Skeletal muscle cell (primary cell): ENCODE measurements at regions not wholly inside any gene's neighbourhood (a gene's known extent, or its start where the extent isn't known, plus 50 kb on each side); places are given as distances from the start of the nearest gene placed in this dataset.
"Not testable (repeated sequence)": the region's sequence is repeated elsewhere in the genome, so short reads cannot be mapped to it uniquely, and the experiment has no call there.

Experiments
- DNase-seq: peaks from one replicate; pipeline ENCODE4 v3.0.0-alpha.2; 2010; ENCODE audit warnings: low read depth
- H3K4me3 ChIP-seq: 2 replicates; pipeline ENCODE4 v1.5.1; 2011; ENCODE audit warnings: low read depth, mild to moderate bottlenecking, control low read depth, low read length, moderate library complexity

DNA sequence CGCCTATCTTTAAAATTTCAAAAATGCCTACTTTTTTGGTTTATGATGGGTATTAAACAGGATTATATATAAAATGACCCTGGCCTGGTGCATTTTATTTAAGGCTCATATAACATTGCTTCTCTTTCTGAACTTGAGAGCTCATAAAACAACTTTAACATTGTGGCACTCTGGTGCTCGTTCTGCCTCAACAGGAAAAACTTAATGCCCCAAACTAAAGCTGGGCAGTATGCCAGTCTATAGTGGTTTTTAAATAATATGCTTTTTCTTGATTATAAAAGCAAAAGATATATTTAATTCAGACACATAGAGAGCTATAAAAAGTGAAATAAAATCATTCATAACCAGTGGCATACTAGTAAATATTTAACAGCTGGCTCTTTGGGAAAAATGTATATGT, 269.3 kb upstream of the GULP1 start:
- no peak overlapping the region for H3K4me3 ChIP-seq
- no peak for DNase-seq

DNA sequence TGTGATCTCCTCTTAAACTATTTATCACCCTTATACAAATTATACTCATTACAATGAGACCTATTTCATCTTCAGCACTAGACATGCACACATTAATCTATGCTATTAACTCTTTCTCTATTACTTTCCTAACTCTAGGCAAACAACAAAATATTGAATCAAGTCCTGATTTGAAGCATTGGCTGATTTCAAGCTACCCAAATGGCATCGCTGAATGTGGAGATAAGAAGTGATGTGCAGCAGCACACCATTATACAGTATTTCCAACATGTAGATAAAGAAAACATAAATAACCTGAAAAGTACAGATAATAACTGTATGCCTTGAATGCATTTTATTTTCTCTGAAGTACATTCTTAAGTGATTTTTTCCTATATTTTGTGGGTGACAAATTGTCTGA, 268.6 kb upstream of the GULP1 start:
- no peak overlapping the region for H3K4me3 ChIP-seq
- DNase-seq, result no peak

DNA sequence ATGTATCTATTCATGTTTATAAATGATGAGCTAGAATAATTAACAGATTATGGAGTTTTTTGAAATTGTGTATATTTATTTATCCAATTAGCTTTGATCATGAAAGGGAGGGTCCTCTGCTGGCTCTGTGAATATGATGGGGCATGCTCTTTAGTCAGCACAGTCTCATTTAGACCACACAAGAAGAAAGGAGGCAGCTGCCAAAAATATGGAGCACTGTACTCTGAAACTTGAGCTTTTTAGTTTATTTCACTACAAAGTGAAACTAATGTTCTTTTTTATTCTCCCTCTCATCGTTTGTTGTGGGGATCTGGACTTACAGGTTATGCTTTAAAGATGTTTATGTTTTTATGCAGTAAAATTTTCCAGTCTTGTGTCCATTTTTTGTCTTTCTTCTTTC, 266.9 kb upstream of the GULP1 start:
- H3K4me3 ChIP-seq, result no peak overlapping the region
- DNase-seq, result peak; percentile 5

DNA sequence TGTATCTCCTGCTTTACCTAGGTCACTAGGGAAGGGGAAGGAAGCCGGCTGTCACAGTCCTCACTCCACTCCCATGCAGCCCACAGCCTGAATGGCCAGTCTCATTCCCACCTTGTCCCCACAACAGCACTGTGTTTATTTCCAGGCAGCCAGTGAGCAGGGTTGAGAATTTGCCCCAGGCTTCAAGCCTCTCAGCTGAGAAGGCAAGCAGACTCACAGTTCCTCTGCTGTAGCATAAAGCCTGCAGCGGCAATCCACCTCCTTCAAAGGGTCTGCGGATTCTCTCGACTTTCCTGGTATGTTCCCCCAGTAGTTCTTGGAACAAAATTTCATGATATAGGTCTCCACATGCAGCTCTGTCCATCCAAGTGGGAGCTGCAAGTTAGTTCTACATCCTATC, 262.9 kb upstream of the GULP1 start:
- DNase-seq, result no peak
- no peak overlapping the region for H3K4me3 ChIP-seq

DNA sequence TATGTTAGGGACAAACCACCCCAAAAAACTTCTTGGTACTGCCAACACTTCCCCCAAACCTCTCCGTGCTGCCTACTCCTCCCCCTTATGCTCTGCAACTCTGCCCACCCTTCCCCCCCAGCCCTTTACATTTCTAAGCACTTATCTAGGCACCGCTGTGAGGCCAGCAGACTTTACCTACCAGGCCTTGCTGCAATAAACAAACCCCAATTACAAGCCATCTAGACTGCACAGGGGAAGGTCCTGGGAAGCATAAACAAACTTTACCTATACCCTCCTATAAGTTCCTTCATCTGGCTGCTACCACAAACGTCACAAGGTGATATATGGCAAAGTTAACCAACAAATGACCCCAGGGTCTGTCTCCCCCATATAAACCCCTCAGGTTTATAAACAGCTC, 259.4 kb upstream of the GULP1 start:
- no peak for DNase-seq
- H3K4me3 ChIP-seq, result no peak overlapping the region

DNA sequence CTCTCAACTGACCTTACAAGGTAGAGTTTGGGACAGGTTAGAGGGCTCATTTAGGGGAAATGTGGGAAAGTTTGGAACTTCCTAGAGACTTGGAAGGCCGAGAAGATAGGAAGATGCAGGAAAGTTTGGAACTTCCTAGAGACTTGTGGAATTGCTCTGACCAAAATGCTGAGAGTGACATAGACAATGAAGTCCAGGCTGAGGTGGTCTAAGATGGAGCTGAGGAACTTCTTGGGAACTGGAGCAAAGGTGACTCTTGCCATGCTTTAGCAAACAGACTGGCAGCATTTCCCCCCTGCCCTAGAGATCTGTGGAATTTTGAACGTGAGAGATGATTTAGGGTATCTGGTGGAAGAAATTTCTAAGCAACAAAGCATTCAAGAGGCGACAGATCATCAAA, 258.9 kb upstream of the GULP1 start:
- DNase-seq, result no peak

DNA sequence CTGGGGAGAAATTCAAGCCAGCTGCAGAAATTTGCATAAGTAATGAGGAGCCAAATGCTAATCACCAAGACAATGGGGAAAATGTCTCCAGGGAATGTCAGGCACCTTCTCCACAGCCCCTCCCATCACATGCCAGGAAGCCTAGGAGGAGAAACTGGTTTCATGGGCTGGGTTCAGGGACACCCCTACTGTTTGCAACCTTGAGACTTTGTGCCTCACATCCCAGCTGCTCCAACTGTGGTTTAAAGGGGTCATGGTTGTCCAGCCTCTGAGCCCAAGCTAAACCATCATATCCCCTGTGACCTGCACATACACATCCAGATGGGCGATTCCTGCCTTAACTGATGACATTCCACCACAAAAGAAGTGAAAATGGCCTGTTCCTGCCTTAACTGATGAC, 258.4 kb upstream of the GULP1 start:
- not testable (repeated sequence) for H3K4me3 ChIP-seq, DNase-seq

More for the DNA sequence above, 258.9 kb upstream of the GULP1 start:
- no peak overlapping the region for H3K4me3 ChIP-seq

DNA sequence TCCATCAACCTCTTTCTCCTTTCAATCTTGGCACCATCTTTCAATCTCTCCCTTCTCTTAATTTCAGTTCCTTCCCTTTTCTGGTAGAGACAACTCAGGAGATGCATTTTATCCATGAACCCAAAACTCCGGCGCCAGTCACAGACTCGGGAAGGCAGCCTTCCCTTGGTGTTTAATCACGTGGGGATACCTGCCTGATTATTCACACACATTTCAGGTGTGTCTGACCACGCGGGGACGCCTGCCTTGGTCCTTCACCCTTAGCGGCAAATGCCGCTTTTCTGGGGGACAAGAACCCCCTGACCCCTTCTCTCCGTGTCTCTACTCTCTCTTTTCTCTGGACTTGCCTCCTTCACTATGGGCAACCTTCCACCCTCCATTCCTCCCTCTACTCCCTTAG, 257.6 kb upstream of the GULP1 start:
- not testable (repeated sequence) for H3K4me3 ChIP-seq, DNase-seq

DNA sequence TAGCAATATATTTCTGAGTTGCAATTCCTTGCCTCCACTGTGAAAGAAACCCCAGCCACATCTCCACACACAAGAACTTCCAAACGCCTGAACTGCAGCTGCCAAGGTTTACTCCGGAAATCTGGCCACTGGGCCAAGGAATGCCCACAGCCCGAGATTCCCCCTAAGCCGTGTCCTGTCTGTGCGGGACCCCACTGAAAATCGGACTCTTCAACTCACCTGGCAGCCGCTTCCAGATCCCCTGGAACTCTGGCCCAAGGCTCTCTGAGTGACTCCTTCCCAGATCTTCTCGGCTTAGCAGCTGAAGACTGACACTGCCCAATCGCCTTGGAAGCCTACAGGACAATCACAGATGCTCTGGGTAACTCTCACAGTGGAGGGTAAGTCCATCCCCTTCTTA, 256.3 kb upstream of the GULP1 start:
- DNase-seq, H3K4me3 ChIP-seq: not testable (repeated sequence)

DNA sequence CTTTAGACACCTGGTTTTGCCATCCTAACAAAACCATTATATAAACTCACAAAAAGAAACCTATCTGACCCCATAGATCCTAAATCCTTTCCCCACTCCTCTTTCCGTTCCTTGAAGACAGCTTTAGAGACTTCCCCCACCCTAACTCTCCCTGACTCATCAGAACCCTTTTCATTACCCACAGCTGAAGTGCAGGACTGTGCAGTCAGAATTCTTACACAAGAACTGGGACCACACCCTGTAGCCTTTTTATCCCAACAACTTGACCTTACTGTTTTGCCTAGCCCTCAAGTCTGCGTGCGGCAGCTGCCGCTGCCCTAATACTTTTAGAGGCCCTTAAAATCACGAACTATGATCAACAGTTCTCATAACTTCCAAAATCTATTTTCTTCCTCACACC, 254.9 kb upstream of the GULP1 start:
- peak; percentile 16 for DNase-seq
- H3K4me3 ChIP-seq, result not testable (repeated sequence)

DNA sequence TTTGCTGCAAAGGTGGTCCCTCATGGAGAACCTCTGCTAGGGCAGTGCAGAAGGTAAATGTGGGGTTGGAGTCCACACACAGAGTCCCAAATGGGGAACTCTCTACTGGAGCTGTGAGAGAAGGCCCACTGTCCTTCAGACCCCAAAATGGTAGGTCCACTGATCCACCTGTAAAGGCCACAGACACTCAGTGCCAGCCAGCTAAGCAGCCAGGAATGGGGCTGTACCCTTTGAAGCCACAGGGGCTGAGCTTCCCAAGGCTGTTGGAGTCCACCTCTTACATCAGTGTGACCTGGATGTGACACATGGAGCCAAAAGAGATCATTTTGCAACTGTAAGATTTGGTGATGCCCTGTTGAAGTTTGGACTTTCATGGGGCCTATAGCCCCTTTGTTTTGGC, 252.4 kb upstream of the GULP1 start:
- no peak overlapping the region for H3K4me3 ChIP-seq
- DNase-seq, result no peak

DNA sequence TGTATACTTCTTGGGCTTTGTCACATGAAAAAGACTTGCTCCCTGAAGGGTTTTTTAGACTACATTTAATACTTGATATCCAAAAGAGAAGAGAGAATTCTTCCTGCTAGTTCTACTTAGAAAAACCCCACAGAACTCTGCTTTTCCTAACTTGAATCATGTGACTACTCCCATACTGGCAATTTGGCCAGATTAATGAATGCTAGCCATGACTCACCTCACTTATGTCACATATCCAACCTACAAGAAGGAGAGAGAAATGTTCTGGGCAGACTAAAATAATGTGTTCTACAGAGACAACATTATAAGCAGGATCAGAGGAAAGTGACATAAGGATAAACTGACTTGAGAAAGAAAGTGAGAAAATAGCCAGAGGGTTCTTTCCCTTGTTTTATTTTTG, 249.3 kb upstream of the GULP1 start:
- no peak overlapping the region for H3K4me3 ChIP-seq
- DNase-seq, result peak; percentile 53

DNA sequence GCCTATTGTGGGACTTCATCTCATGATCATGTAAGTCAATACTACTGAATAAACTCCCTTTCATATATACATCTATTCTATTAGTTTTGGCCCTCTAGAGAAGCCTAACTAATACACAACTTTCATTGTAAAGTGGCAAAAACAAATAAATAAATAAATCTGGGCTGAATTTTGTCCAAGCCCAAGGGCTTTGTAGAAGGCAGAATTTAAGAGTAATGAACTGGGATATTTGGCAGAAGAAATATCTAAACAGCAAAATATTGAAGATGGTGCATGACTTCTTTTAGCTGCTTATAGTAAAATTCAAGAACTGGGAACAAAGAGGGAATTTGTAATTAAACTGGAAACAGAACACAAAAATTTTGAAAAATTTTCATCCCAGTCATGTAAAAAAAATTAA, 246.7 kb upstream of the GULP1 start:
- H3K4me3 ChIP-seq, result no peak overlapping the region
- DNase-seq, result no peak

DNA sequence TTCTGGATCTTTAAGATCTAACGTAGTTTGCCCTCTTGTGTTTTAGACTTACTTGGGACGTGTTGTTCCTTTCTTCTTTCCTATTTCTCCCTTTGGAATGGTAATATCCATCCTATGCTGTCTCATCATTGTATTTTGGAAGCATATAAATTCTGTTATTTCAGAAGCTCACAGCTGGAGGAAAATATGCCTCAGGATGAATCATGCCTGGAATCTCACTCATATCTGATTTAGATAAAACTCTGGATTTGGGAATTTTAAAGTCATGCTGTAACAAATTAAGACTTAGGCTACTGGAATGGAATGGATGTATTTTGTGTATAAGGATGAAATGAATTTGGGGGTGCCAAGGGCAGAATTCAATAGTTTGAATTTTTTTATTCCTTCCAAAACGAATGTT, 245.2 kb upstream of the GULP1 start:
- DNase-seq, result no peak
- no peak overlapping the region for H3K4me3 ChIP-seq

DNA sequence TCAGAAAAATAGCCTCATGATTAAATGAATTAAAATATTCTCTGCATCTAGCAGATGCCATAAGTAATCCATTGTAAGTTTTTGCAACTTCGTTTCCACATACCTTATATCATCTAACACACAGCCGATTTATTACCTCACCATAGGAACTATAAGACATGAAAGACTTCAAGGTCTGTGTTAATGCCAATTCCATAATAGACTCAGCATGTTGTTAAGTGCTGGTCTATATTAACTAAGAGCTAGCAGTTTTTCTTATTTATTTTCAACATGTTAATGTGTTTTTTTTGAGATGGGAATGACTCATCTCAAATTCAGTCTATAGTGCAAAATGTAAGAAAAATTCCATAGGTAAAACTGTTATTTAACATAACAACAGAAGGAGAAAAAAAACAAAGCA, 243.9 kb upstream of the GULP1 start:
- no peak for DNase-seq
- no peak overlapping the region for H3K4me3 ChIP-seq

DNA sequence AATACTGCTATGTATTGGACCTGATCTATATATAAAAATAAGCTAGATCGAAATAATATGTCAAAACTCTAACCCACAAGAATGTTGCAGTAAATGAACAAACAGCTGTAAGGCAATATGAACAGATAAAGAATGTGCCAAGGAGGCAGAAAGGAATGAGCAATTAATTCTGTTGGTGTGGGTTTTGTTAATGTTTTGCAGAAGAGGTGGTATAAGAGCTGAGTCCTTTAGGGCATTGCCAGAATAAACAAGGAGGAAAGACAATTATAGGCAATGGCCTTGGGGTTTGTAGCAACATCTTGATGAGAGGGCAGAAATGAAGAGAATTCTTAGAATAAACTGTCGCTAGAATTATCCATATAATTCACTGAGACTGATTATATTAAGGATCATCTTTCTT, 240.9 kb upstream of the GULP1 start:
- DNase-seq, result peak; percentile 14
- no peak overlapping the region for H3K4me3 ChIP-seq

DNA sequence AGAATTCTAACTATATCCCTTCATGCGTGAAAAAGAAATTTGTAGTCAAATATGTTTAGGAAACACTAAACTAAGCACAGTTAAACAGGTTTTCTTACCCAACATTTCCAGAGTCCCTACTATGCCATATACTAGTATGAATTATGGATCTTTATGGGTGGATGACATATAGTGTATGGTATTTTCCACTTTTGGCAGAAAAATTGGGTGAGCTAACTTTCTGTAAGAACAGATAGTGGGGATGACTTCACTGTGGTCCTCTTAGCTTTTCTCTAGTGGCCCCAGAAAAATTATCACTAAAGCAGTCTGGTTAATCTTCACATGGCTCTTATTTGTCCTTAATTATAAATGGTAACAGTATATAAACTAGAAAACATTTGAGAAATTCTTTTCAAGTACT, 240.0 kb upstream of the GULP1 start:
- no peak overlapping the region for H3K4me3 ChIP-seq
- DNase-seq, result no peak

DNA sequence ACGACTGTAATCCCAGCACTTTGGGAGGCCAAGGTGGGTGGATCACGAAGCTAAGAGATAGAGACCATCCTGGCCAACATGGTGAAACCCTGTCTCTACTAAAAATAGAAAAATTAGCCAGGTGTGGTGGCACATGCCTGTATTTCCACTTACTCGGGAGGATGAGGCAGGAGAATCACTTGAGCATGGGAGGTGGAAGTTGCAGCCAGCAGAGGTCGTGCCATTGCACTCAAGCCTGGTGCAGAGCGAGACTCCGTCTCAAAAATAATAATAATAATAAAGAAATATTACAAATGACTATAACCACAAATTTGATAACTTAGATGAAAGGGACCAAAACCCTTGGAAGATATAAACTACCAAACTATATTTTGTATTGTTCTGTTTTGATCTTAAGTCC, 226.3 kb upstream of the GULP1 start:
- DNase-seq, result no peak
- H3K4me3 ChIP-seq, result no peak overlapping the region

DNA sequence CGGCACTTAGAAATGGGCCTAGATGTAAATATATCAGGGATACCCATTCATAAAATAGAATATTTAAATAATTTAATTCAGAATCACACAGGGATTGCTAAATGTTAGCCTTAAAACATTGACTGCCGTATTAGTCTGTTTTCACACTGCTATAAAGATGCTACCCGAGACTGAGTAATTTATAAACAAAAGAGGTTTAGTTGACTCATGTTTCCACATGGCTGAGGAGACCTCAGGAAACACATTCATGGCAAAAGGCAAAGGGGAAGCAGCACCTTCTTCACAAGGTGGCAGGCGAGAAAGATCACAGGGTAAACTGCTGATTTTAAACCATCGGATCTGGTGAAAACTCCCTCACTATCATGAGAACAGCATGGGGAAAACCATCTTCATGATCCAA, 223.6 kb upstream of the GULP1 start:
- DNase-seq, result no peak
- no peak overlapping the region for H3K4me3 ChIP-seq

DNA sequence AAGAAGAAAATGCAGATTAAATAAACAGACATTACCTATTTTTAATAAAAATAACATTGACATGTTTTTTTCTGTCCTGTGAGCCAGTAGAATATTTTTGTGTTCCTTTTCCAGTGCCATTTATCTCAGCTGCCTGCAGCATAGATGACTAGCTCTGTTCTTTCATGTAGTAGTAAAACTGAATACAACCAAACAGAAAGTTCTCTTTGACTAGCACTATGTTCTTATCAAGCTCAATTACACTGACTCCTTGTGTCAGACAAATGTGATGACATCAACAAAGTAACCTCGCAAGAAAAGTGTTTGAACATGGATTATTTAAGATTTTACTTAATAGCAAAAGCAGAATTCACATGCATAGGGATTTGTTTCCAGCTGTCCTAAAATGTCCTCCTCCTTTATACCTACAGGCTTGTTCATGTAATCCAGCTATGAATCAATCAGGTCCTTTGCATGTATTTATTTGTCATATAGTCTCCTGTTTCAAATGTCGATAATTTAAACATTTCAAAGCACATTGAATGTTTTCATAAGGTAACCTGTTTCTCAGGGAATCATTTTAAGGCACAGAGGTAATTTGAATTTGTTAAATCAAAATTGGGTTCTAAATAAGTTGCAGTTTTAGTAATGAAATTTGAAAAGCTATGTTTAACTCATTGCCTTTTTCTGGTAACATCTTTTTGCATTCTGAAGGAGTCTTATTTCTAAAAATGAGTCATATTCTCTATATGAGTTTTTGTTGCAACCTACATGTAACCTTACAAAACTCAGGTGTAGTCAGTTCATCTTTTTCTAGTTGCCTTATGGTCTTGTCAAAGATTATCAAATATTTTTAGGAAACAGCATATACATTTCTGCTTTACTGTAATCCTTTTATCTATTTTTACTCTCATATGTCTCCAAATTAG, 215.3 kb upstream of the GULP1 start:
- DNase-seq, result no peak

DNA sequence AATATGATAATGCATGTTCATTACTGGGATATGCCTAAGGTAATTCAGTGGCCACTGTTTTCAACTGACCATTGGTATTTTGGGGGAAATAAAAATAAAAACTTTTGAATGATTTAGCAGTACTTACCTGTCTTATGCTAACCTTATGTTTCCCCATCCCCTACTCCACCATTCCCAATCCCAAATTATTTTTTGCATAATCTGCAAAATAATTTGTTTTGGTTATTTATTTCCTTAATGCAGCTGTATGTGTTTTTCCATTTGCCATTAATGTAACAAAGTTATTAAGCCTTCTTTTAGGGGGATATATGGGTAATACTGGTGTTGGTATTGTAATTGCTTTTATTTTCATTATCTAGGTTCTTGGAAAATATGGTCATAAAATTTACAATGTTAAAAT, 213.9 kb upstream of the GULP1 start:
- DNase-seq, result no peak

More for the DNA sequence above, 215.3 kb upstream of the GULP1 start:
- no peak overlapping the region for H3K4me3 ChIP-seq

DNA sequence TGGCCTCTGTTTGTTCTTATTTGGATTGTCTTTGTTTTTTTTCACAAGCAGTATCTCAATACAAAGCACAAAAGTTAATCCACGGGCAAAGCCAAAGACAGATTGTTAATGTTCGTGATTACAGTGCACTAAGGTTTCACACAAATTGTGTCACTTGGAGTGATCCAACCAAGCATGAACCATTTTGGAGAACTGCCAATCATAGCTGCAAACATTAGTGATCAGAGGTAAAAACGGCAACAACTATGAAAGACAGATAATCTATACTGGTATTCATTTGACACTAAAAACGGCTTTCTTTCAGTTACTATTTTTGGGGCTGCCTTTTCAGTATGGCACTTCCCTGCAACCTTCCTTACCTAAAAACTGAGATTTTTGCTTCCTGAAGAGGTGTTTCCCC, 213.1 kb upstream of the GULP1 start:
- DNase-seq, result no peak
- H3K4me3 ChIP-seq, result no peak overlapping the region

More for the DNA sequence above, 213.9 kb upstream of the GULP1 start:
- no peak overlapping the region for H3K4me3 ChIP-seq
